ENCODE measurements at regions not wholly inside any gene's neighbourhood (a gene's known extent, or its start where the extent isn't known, plus 50 kb on each side); places are given as distances from the start of the nearest gene placed in this dataset.

GRCh38 chr4:103802766-103803165, 83.0 kb upstream of the TACR3 start:
- no peak for ATAC-seq (ENCODE audit: insufficient read depth, low FRiP score)
- Histone ChIP-seq H3K4me1 (ENCODE audit: control insufficient read depth in 5 of 5, insufficient read depth in 5 of 5, low read length in 5 of 5) (no peaks in the 10 kb centered on the region), H3K4me3 (no peak overlapping the region)

GRCh38 chr4:103787057-103787456, 67.3 kb upstream of the TACR3 start:
- DNase-seq (no peak), ATAC-seq (ENCODE audit: insufficient read depth, low FRiP score) (no peak)
- TF ChIP-seq, protein P1, sequence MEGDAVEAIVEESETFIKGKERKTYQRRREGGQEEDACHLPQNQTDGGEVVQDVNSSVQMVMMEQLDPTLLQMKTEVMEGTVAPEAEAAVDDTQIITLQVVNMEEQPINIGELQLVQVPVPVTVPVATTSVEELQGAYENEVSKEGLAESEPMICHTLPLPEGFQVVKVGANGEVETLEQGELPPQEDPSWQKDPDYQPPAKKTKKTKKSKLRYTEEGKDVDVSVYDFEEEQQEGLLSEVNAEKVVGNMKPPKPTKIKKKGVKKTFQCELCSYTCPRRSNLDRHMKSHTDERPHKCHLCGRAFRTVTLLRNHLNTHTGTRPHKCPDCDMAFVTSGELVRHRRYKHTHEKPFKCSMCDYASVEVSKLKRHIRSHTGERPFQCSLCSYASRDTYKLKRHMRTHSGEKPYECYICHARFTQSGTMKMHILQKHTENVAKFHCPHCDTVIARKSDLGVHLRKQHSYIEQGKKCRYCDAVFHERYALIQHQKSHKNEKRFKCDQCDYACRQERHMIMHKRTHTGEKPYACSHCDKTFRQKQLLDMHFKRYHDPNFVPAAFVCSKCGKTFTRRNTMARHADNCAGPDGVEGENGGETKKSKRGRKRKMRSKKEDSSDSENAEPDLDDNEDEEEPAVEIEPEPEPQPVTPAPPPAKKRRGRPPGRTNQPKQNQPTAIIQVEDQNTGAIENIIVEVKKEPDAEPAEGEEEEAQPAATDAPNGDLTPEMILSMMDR (IDR thresholded peaks at IDR 0.05; ENCODE audit: control extremely low read depth, extremely low read depth), result no peak
- Histone ChIP-seq H3K36me3 (ENCODE audit: control insufficient read depth in 4 of 4, insufficient read depth in 4 of 4, low read length in 4 of 4) (no peaks in the 10 kb centered on the region), H3K4me1 (ENCODE audit: control insufficient read depth in 5 of 5, insufficient read depth in 5 of 5, low read length in 5 of 5) (no peaks in the 10 kb centered on the region), H3K9me3 (ENCODE audit: control insufficient read depth in 4 of 4, insufficient read depth in 3 of 4, low read length in 3 of 4) (peaks cover 0 to 4% (median 3%) of the 10 kb centered on the region in 4 donors), H3K27me3 (ENCODE audit: control insufficient read depth in 3 of 3, insufficient read depth in 3 of 3, low read length in 2 of 3) (no peaks in the 10 kb centered on the region), H3K4me3 (no peak overlapping the region), H3K9ac (ENCODE audit: insufficient read depth in 1 of 2, low read length in 2 of 2) (no peak overlapping the region), H3K27ac (ENCODE audit: low read depth in 1 of 2, low read length in 1 of 2) (no peak overlapping the region)
- WGBS, 2 donors, result 85 to 94% methylated on average over 4 of the region's 4 CpGs

More at GRCh38 chr4:103802766-103803165, 83.0 kb upstream of the TACR3 start:
- no peaks in the 10 kb centered on the region for H3K27me3 ChIP-seq (ENCODE audit: control insufficient read depth in 3 of 3, insufficient read depth in 3 of 3, low read length in 2 of 3)
- TF ChIP-seq, protein P1 (IDR thresholded peaks at IDR 0.05; ENCODE audit: control extremely low read depth, extremely low read depth), result no peak
- 93 to 94% methylated on average over 1 of the region's 1 CpG for WGBS, 2 donors
- H3K36me3 ChIP-seq (ENCODE audit: control insufficient read depth in 4 of 4, insufficient read depth in 4 of 4, low read length in 4 of 4), result no peaks in the 10 kb centered on the region
- DNase-seq, result no peak
- H3K27ac ChIP-seq (ENCODE audit: low read depth in 1 of 2, low read length in 1 of 2), result no peak overlapping the region
- H3K9ac ChIP-seq (ENCODE audit: insufficient read depth in 1 of 2, low read length in 2 of 2), result no peak overlapping the region
- no peaks in the 10 kb centered on the region for H3K9me3 ChIP-seq (ENCODE audit: control insufficient read depth in 4 of 4, insufficient read depth in 3 of 4, low read length in 3 of 4)

DNA sequence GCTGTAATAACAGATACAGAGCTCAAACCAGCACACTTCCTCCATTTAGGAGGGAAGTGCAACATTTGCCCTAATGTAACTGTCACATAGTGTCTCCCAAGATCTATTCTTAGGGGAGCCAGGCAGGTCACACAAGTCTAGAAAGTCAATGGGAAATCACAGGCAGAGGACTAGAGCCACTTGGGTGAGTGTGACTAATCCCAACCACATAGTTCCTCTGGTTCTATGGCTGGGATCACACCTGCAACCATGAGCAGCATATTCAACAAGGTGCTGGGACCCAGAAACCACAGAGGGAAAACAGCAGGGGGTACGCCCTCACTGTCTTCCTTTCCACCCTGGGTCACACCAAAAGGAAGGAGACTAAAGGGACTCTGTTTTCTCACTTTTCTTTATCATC, 66.8 kb upstream of the TACR3 start:
- DNase-seq, result no peak
- WGBS, 2 donors, result 82 to 83% methylated on average over 1 of the region's 1 CpG
- peaks cover 0 to 4% (median 3%) of the 10 kb centered on the region in 4 donors for H3K9me3 ChIP-seq (ENCODE audit: control insufficient read depth in 4 of 4, insufficient read depth in 3 of 4, low read length in 3 of 4)
- no peaks in the 10 kb centered on the region for H3K36me3 ChIP-seq (ENCODE audit: control insufficient read depth in 4 of 4, insufficient read depth in 4 of 4, low read length in 4 of 4)
- TF ChIP-seq, protein P1 (IDR thresholded peaks at IDR 0.05; ENCODE audit: control extremely low read depth, extremely low read depth), result no peak
- H3K9ac ChIP-seq (ENCODE audit: insufficient read depth in 1 of 2, low read length in 2 of 2), result no peak overlapping the region
- H3K27ac ChIP-seq (ENCODE audit: low read depth in 1 of 2, low read length in 1 of 2), result no peak overlapping the region
- no peaks in the 10 kb centered on the region for H3K4me1 ChIP-seq (ENCODE audit: control insufficient read depth in 5 of 5, insufficient read depth in 5 of 5, low read length in 5 of 5)
- ATAC-seq (ENCODE audit: insufficient read depth, low FRiP score), result no peak
- H3K27me3 ChIP-seq (ENCODE audit: control insufficient read depth in 3 of 3, insufficient read depth in 3 of 3, low read length in 2 of 3), result no peaks in the 10 kb centered on the region
- no peak overlapping the region for H3K4me3 ChIP-seq

GRCh38 chr4:103786014-103786413, 66.2 kb upstream of the TACR3 start:
- WGBS, 2 donors, result 81% methylated on average over 2 of the region's 2 CpGs
- ATAC-seq (ENCODE audit: insufficient read depth, low FRiP score) (no peak), DNase-seq (peak in 2 of 3 donors; percentile 2 to 17)
- Histone ChIP-seq H3K9me3 (ENCODE audit: control insufficient read depth in 4 of 4, insufficient read depth in 3 of 4, low read length in 3 of 4) (peaks cover 0 to 4% (median 3%) of the 10 kb centered on the region in 4 donors), H3K27me3 (ENCODE audit: control insufficient read depth in 3 of 3, insufficient read depth in 3 of 3, low read length in 2 of 3) (no peaks in the 10 kb centered on the region), H3K9ac (ENCODE audit: insufficient read depth in 1 of 2, low read length in 2 of 2) (no peak overlapping the region), H3K4me1 (ENCODE audit: control insufficient read depth in 5 of 5, insufficient read depth in 5 of 5, low read length in 5 of 5) (no peaks in the 10 kb centered on the region), H3K27ac (ENCODE audit: low read depth in 1 of 2, low read length in 1 of 2) (no peak overlapping the region), H3K36me3 (ENCODE audit: control insufficient read depth in 4 of 4, insufficient read depth in 4 of 4, low read length in 4 of 4) (no peaks in the 10 kb centered on the region), H3K4me3 (no peak overlapping the region)
- TF ChIP-seq, protein P1 (IDR thresholded peaks at IDR 0.05; ENCODE audit: control extremely low read depth, extremely low read depth), result no peak
